ENCODE measurements at regions not wholly inside any gene's neighbourhood (a gene's known extent, or its start where the extent isn't known, plus 50 kb on each side); places are given as distances from the start of the nearest gene placed in this dataset.

DNA sequence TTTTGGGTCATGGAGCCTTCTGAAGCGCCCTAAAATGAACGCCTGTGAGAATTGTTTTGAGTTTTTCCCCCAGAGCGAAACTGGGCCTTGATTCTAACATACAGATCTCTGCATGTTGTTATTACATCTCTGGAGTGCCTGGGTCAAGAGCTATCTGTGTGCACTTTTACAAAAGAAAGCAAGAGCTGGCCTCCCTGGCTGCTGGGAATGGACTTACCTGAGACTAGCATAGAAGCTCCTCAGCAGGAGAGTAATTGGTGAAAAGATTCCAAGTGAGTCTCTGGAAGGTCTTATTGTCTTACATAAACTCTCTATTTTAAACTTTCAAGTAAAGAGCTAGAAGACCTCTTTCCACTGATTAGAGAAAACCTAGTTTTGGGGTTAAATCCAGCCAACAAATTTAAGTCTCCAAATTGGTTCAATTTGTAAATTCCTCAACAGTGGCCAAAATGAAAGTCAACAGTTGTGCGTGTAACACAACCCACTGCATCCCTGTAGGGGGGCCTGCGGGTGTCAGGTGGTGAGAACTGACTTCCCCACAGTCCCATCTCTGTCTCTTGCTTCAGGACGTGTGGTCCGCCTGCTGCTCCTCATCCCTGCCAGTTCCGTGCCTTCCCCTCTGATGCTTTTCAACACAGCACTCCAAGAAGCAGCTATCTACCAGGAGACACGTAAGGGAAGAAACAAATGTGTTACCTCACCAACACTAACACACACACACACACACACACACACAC lies 206.1 kb downstream of the SH3BP4 start:
- POLR2A ChIA-PET: no interaction called here
- BruUV-seq (replicated peaks): no TSS peak
- no peaks in the 10 kb centered on the region for H3K4me1 ChIP-seq (ENCODE audit: control insufficient read depth, insufficient read depth, low read length)
- in situ Hi-C loops (cut with HindIII; ENCODE audit: low pct_unique_long_range_greater_than_20kb, low sequenced_read_pairs) (no loop called here), intact Hi-C loops (cut with micrococcal nuclease; ENCODE audit: unreplicated experiment) (no loop called here)
- DNase-seq (ENCODE audit: low read depth, low spot score) (no peak), ATAC-seq (no peak)
- TF ChIP-seq, protein P1, sequence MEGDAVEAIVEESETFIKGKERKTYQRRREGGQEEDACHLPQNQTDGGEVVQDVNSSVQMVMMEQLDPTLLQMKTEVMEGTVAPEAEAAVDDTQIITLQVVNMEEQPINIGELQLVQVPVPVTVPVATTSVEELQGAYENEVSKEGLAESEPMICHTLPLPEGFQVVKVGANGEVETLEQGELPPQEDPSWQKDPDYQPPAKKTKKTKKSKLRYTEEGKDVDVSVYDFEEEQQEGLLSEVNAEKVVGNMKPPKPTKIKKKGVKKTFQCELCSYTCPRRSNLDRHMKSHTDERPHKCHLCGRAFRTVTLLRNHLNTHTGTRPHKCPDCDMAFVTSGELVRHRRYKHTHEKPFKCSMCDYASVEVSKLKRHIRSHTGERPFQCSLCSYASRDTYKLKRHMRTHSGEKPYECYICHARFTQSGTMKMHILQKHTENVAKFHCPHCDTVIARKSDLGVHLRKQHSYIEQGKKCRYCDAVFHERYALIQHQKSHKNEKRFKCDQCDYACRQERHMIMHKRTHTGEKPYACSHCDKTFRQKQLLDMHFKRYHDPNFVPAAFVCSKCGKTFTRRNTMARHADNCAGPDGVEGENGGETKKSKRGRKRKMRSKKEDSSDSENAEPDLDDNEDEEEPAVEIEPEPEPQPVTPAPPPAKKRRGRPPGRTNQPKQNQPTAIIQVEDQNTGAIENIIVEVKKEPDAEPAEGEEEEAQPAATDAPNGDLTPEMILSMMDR (IDR thresholded peaks at IDR 0.05): no peak
- TF ChIP-seq POLR2AphosphoS5 (IDR thresholded peaks at IDR 0.05; ENCODE audit: low read depth, low read length) (no peak), SIN3A (IDR thresholded peaks at IDR 0.05; ENCODE audit: borderline replicate concordance, insufficient read depth, low read depth, low read length) (no peak), TCF7L2 (IDR thresholded peaks at IDR 0.05; ENCODE audit: low read depth, low read length) (no peak)
- TF ChIP-seq, protein P2, sequence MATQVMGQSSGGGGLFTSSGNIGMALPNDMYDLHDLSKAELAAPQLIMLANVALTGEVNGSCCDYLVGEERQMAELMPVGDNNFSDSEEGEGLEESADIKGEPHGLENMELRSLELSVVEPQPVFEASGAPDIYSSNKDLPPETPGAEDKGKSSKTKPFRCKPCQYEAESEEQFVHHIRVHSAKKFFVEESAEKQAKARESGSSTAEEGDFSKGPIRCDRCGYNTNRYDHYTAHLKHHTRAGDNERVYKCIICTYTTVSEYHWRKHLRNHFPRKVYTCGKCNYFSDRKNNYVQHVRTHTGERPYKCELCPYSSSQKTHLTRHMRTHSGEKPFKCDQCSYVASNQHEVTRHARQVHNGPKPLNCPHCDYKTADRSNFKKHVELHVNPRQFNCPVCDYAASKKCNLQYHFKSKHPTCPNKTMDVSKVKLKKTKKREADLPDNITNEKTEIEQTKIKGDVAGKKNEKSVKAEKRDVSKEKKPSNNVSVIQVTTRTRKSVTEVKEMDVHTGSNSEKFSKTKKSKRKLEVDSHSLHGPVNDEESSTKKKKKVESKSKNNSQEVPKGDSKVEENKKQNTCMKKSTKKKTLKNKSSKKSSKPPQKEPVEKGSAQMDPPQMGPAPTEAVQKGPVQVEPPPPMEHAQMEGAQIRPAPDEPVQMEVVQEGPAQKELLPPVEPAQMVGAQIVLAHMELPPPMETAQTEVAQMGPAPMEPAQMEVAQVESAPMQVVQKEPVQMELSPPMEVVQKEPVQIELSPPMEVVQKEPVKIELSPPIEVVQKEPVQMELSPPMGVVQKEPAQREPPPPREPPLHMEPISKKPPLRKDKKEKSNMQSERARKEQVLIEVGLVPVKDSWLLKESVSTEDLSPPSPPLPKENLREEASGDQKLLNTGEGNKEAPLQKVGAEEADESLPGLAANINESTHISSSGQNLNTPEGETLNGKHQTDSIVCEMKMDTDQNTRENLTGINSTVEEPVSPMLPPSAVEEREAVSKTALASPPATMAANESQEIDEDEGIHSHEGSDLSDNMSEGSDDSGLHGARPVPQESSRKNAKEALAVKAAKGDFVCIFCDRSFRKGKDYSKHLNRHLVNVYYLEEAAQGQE (IDR thresholded peaks at IDR 0.05; ENCODE audit: insufficient read depth in 1 of 2, low read depth in 2 of 2, low read length in 1 of 2): no peak
- H3K27ac ChIP-seq (ENCODE audit: low read length): no peak overlapping the region
- H3K36me3 ChIP-seq (ENCODE audit: control insufficient read depth, insufficient read depth, low read length): no peaks in the 10 kb centered on the region
- CTCF ChIA-PET: no interaction called here
- H3K9me3 ChIP-seq (ENCODE audit: control insufficient read depth, insufficient read depth, low read depth, low read length): no peaks in the 10 kb centered on the region
- no peak overlapping the region for H3K4me3 ChIP-seq (ENCODE audit: low read depth in 2 of 2, low read length in 2 of 2)
- peaks cover 2% of the 10 kb centered on the region; the same call in 1 of the 2 replicates for H3K27me3 ChIP-seq (ENCODE audit: control insufficient read depth, insufficient read depth, low read length)

DNA sequence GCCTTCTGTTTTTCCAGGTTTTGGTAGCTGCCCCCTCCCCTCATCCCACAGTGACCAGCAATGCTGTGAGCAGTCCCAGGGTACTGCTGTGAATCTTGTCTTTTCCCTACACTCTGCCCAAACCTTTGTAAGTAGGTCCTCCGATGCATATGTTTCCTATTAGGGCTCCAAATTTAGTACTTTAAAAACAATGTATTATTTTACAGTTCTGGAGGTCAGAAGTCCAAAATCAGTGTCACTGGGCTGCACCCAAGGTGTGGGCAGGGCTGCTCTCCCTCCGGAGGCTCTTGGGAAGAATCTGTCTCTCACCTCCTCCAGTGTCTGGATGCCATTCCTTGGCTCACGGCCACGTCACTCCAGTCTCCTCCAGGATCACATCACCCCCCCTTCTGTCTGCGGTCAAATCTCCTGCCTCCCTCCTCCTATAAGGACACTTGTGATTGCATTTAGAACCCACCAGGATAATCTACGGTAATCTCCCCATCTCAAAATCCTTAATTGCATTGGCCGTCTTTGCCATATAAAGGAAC lies 208.5 kb downstream of the SH3BP4 start:
- no peaks in the 10 kb centered on the region for H3K27me3 ChIP-seq (ENCODE audit: control insufficient read depth, insufficient read depth, low read length)
- H3K4me1 ChIP-seq (ENCODE audit: control insufficient read depth, insufficient read depth, low read length): no peaks in the 10 kb centered on the region
- no peaks in the 10 kb centered on the region for H3K9me3 ChIP-seq (ENCODE audit: control insufficient read depth, insufficient read depth, low read depth, low read length)
- no peaks in the 10 kb centered on the region for H3K36me3 ChIP-seq (ENCODE audit: control insufficient read depth, insufficient read depth, low read length)
- no peak for TF ChIP-seq SIN3A (IDR thresholded peaks at IDR 0.05; ENCODE audit: borderline replicate concordance, insufficient read depth, low read depth, low read length)
- TF ChIP-seq POLR2AphosphoS5 (IDR thresholded peaks at IDR 0.05; ENCODE audit: low read depth, low read length): no peak
- TF ChIP-seq, protein P2 (IDR thresholded peaks at IDR 0.05; ENCODE audit: insufficient read depth in 1 of 2, low read depth in 2 of 2, low read length in 1 of 2): no peak
- TF ChIP-seq, protein P1 (IDR thresholded peaks at IDR 0.05): no peak
- no peak for TF ChIP-seq TCF7L2 (IDR thresholded peaks at IDR 0.05; ENCODE audit: low read depth, low read length)
- ATAC-seq (no peak), DNase-seq (ENCODE audit: low read depth, low spot score) (no peak)
- CTCF ChIA-PET: no interaction called here
- H3K27ac ChIP-seq (ENCODE audit: low read length): no peak overlapping the region
- POLR2A ChIA-PET: no interaction called here
- intact Hi-C loops (cut with micrococcal nuclease; ENCODE audit: unreplicated experiment) (no loop called here), in situ Hi-C loops (cut with HindIII; ENCODE audit: low pct_unique_long_range_greater_than_20kb, low sequenced_read_pairs) (no loop called here)
- no TSS peak for BruUV-seq (replicated peaks)
- H3K4me3 ChIP-seq (ENCODE audit: low read depth in 2 of 2, low read length in 2 of 2): no peak overlapping the region
